ENCODE measurements at regions not wholly inside any gene's neighbourhood (a gene's known extent, or its start where the extent isn't known, plus 50 kb on each side); places are given as distances from the start of the nearest gene placed in this dataset.

- FAIRE-seq = no peak
- Histone ChIP-seq H3K27me3 (ENCODE audit: control insufficient read depth in 2 of 2, insufficient read depth in 2 of 2, low read length in 2 of 2) (no peaks in the 10 kb centered on the region), H3K4me2 (ENCODE audit: insufficient read depth, low read length) (no peak overlapping the region), H3K9me1 (replicated peaks; ENCODE audit: control insufficient read depth, extremely low read depth, insufficient read depth, low read length) (no peaks in the 10 kb centered on the region), H3K4me3 (replicated peaks in 1 of 3; ENCODE audit: insufficient read depth in 1 of 3, low read depth in 1 of 3, low read length in 3 of 3) (no peak overlapping the region), H2AFZ (ENCODE audit: low read depth, low read length) (no peak overlapping the region), H3K9ac (replicated peaks; ENCODE audit: extremely low read depth, insufficient read depth, low read length) (no peak overlapping the region), H3K9me3 (replicated peaks; ENCODE audit: control insufficient read depth, insufficient read depth, low read length) (no peaks in the 10 kb centered on the region), H3K36me3 (ENCODE audit: control insufficient read depth in 2 of 2, extremely low read depth in 1 of 2, insufficient read depth in 2 of 2, low read length in 2 of 2) (no peaks in the 10 kb centered on the region), H3K4me1 (ENCODE audit: control insufficient read depth, extremely low read depth, insufficient read depth, low read length) (no peaks in the 10 kb centered on the region), H3K27ac (ENCODE audit: insufficient read depth, low read depth, low read length) (no peak overlapping the region), H4K20me1 (replicated peaks; ENCODE audit: control insufficient read depth, extremely low read depth, insufficient read depth, low read length) (no peaks in the 10 kb centered on the region), H3K79me2 (ENCODE audit: control insufficient read depth, insufficient read depth, low read length) (no peaks in the 10 kb centered on the region)
- CTCF ChIA-PET = no interaction called here
- no peak for DNase-seq (ENCODE audit: low read depth, low spot score)
- no peak for TF ChIP-seq POLR2AphosphoS5 (IDR thresholded peaks at IDR 0.05; ENCODE audit: insufficient read depth, low read depth, low read length)
- no peak for TF ChIP-seq GATA2 (IDR thresholded peaks at IDR 0.05; ENCODE audit: insufficient read depth, insufficient read length, low read depth, low read length)
- TF ChIP-seq MYC (IDR thresholded peaks at IDR 0.05; ENCODE audit: low read depth, low read length) = no peak
- TF ChIP-seq CTCF (IDR thresholded peaks at IDR 0.05; ENCODE audit: extremely low read depth in 1 of 2, insufficient read depth in 1 of 2, low read depth in 1 of 2, low read length in 2 of 2) = no peak
- no peak for TF ChIP-seq MAX (IDR thresholded peaks at IDR 0.05; ENCODE audit: insufficient read depth, insufficient read length)
- TF ChIP-seq JUN (IDR thresholded peaks at IDR 0.05; ENCODE audit: borderline replicate concordance, insufficient read depth, insufficient read length, low read depth) = no peak
- no peak for TF ChIP-seq POLR2A (IDR thresholded peaks at IDR 0.05; ENCODE audit: low read depth, low read length)
- no peak for TF ChIP-seq FOS (IDR thresholded peaks at IDR 0.05; ENCODE audit: borderline replicate concordance, insufficient read depth, low read length)
- intact Hi-C loops (cut with micrococcal nuclease) = no loop called here
- POLR2A ChIA-PET = no interaction called here
- dilution Hi-C loops (cut with MboI; ENCODE audit: extremely low pct_ligation_motif_present, low sequenced_read_pairs) = no loop called here
- BruUV-seq (replicated peaks) = no TSS peak
Measured at GRCh38 chr17:52724578-52724977, 566.1 kb upstream of the CA10 start.
